Calu3 (cell line): ENCODE measurements at regions not wholly inside any gene's neighbourhood (a gene's known extent, or its start where the extent isn't known, plus 50 kb on each side); places are given as distances from the start of the nearest gene placed in this dataset.
A peak's percentile ranks its signal among the peaks of the same experiment; 100 is the strongest.

Experiments used
- BruUV-seq: library from RNA; stranded (reverse); fragments of 400-500 nt; replicated peaks from 2 replicates; lab custom pipeline; 2021; lab: Mats Ljungman, UMichigan
- CTCF ChIA-PET: fragments of 300-600 bp; sonication (Branson Sonifier 250); formaldehyde crosslinking; loops from one replicate; lab custom pipeline; 2022; ENCODE audit warnings: antibody characterized with exemption; lab: Charles Lee
- DNase-seq: peaks from one replicate; pipeline ENCODE4 v3.0.0; 2022
- H3K27ac Mint-ChIP-seq: one replicate; pipeline ENCODE4 v1.8.0; 2022; ENCODE audit warnings: mixed read lengths; ENCODE audit not compliant: unreplicated experiment
- H3K27me3 Mint-ChIP-seq: one replicate; pipeline ENCODE4 v1.8.0; 2022; ENCODE audit warnings: mixed read lengths; ENCODE audit not compliant: unreplicated experiment
- H3K36me3 Mint-ChIP-seq: one replicate; pipeline ENCODE4 v1.8.0; 2022; ENCODE audit warnings: mild to moderate bottlenecking, moderate library complexity, mixed read lengths; ENCODE audit not compliant: insufficient read depth, unreplicated experiment
- H3K4me1 Mint-ChIP-seq: one replicate; pipeline ENCODE4 v1.8.0; 2022; ENCODE audit warnings: mild to moderate bottlenecking, low read depth, mixed read lengths; ENCODE audit not compliant: unreplicated experiment
- H3K4me3 Mint-ChIP-seq: one replicate; pipeline ENCODE4 v1.8.0; 2022; ENCODE audit warnings: mild to moderate bottlenecking, low read depth, moderate library complexity, mixed read lengths; ENCODE audit not compliant: unreplicated experiment
- H3K9me3 Mint-ChIP-seq: one replicate; pipeline ENCODE4 v1.8.0; 2022; ENCODE audit warnings: low read depth, mixed read lengths; ENCODE audit not compliant: unreplicated experiment
- CTCF ChIP-seq: fragments of 200-600 bp; IDR thresholded peaks from one replicate; pipeline ENCODE4 v1.8.0; 2022; ENCODE audit warnings: antibody characterized with exemption; ENCODE audit not compliant: unreplicated experiment
- intact Hi-C: fragments of 100-400 bp; cut with micrococcal nuclease; formaldehyde crosslinking; loops from one replicate; pipeline ENCODE4 v1.10.0; 2022; ENCODE audit not compliant: unreplicated experiment

- H3K27ac Mint-ChIP-seq = no peak overlapping the region
- intact Hi-C loops = no loop called here
- CTCF ChIA-PET = no interaction called here
- H3K9me3 Mint-ChIP-seq = no peaks in the 10 kb centered on the region
- no peaks in the 10 kb centered on the region for H3K36me3 Mint-ChIP-seq
- no TSS peak for BruUV-seq
- no peak overlapping the region for H3K4me3 Mint-ChIP-seq
- no peak for DNase-seq
- no peak for TF ChIP-seq CTCF
- no peaks in the 10 kb centered on the region for H3K4me1 Mint-ChIP-seq
- H3K27me3 Mint-ChIP-seq = no peaks in the 10 kb centered on the region
Observed at GRCh38 chr4:71120831-71121524, 127.5 kb downstream of the DCK start.

- CTCF ChIA-PET = interaction anchor here (0.7 kb wide), 1 partner anchor 839 kb away, joined by 3 read pairs; no protein-coding TSS in a partner anchor
Observed at GRCh38 chr4:71123951-71124350, 130.5 kb downstream of the DCK start.

GRCh38 chr4:71125137-71125536, 131.7 kb downstream of the DCK start:
- intact Hi-C loops = no loop called here
- Mint-ChIP-seq H3K9me3 (no peaks in the 10 kb centered on the region), H3K36me3 (no peaks in the 10 kb centered on the region), H3K4me1 (no peaks in the 10 kb centered on the region), H3K4me3 (no peak overlapping the region), H3K27ac (no peak overlapping the region), H3K27me3 (no peaks in the 10 kb centered on the region)
- CTCF ChIA-PET = no interaction called here
- DNase-seq = no peak
- no peak for TF ChIP-seq CTCF
- BruUV-seq = no TSS peak

More at GRCh38 chr4:71123951-71124350, 130.5 kb downstream of the DCK start:
- Mint-ChIP-seq H3K9me3 (no peaks in the 10 kb centered on the region), H3K36me3 (no peaks in the 10 kb centered on the region), H3K4me1 (no peaks in the 10 kb centered on the region), H3K4me3 (no peak overlapping the region), H3K27me3 (no peaks in the 10 kb centered on the region), H3K27ac (no peak overlapping the region)
- intact Hi-C loops = no loop called here
- BruUV-seq = no TSS peak
- TF ChIP-seq CTCF = no peak
- no peak for DNase-seq

GRCh38 chr4:71126719-71127118, 133.3 kb downstream of the DCK start:
- peak; percentile 56 for DNase-seq
- H3K4me1 Mint-ChIP-seq = no peaks in the 10 kb centered on the region
- no peaks in the 10 kb centered on the region for H3K27me3 Mint-ChIP-seq
- H3K36me3 Mint-ChIP-seq = no peaks in the 10 kb centered on the region
- no peak overlapping the region for H3K4me3 Mint-ChIP-seq
- H3K27ac Mint-ChIP-seq = no peak overlapping the region
- CTCF ChIA-PET = no interaction called here
- intact Hi-C loops = no loop called here
- BruUV-seq = no TSS peak
- no peaks in the 10 kb centered on the region for H3K9me3 Mint-ChIP-seq
- TF ChIP-seq CTCF = no peak
